GM19438 (cell line): ENCODE measurements at regions not wholly inside any gene's neighbourhood (a gene's known extent, or its start where the extent isn't known, plus 50 kb on each side); places are given as distances from the start of the nearest gene placed in this dataset.
"Not testable (repeated sequence)": the region's sequence is repeated elsewhere in the genome, so short reads cannot be mapped to it uniquely, and the experiment has no call there.

Experiments
- ATAC-seq: cut with Tn5 transposase; IDR thresholded peaks from one replicate; pipeline ENCODE4 v1.9.1; 2021; ENCODE audit warnings: low read depth; ENCODE audit not compliant: unreplicated experiment

- no peak for ATAC-seq
Observed at GRCh38 chr20:52448513-52449232, 257.1 kb upstream of the ZFP64 start.

- no peak for ATAC-seq
Observed at GRCh38 chr20:52447225-52447551, 255.6 kb upstream of the ZFP64 start.

- no peak for ATAC-seq
Observed at GRCh38 chr20:52446421-52447224, 255.0 kb upstream of the ZFP64 start.

DNA sequence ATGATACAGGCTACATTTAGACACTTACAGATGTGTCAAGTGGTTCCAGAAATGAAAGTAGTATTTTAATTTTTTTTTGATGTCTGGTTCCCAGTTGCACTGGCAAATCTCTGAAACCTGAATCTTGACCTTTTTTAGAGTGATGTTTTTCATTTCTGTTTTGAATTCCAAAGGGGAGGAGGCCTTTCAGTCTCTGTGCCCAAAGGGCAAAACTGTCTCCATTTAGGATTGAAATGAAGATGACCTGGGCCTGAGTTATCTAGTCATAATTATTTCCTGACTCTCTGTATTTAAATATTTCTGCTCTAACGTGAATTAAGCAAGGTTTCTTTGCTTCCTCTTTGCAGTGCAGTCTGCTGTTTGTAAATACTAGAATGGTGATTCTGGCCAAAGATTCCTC is 252.9 kb upstream of the ZFP64 start:
- no peak for ATAC-seq

DNA sequence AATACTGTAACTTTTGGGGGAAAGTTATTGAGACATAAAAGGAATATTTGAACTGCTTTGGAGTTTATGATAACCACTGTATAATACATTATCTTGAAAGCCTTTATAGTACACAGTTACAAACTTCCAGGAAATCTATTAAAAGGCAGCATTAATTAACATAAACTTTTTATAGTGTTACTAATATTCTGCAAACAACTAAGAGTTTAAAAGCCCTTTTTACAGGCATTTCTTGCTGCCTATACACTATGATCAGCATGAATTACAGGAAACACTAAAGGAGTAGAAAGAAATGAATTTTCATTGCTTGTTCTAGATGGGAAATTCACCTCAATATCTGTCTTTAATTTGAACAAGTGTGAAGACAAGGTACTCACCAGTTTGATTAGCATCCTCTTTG is 252.3 kb upstream of the ZFP64 start:
- ATAC-seq = no peak

DNA sequence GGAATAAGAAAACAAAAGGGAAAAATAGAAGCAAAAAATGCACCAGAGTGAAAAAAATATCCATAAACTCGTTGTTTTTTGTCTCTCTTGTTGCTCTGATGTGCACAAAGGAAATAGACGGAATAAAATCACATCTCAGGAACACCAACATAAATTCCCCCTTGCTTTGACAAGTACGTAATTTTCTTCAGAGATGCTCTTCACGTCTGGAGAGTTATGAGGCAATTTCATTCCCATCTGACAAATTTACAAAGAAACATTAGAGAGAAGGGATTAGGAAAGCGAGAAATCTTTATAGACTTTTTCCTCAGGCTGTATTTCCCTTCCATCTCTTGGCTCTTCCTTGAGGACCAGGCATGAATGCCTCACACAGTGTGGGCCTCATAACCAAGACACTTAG is 250.1 kb upstream of the ZFP64 start:
- ATAC-seq = no peak

DNA sequence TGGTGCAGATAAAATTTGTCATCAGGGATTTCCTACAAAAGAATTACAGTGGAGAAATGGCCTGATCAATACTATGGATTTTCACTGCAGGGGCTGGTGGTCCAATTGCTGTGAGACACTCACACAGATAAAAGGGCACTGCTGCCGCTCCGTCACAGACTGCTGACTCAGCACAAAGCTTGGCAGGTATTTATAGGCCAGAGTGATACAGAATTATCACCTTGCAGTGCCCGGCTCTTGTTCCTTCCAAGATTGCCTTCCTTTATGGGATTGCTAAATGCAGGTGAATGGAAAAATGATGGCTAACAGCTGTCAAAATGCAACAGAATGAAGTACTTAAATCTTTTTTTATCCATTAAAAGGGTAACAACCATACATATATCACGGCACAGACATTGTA is 247.8 kb upstream of the ZFP64 start:
- no peak for ATAC-seq

GRCh38 chr20:52438326-52438963 is 246.9 kb upstream of the ZFP64 start:
- no peak for ATAC-seq

DNA sequence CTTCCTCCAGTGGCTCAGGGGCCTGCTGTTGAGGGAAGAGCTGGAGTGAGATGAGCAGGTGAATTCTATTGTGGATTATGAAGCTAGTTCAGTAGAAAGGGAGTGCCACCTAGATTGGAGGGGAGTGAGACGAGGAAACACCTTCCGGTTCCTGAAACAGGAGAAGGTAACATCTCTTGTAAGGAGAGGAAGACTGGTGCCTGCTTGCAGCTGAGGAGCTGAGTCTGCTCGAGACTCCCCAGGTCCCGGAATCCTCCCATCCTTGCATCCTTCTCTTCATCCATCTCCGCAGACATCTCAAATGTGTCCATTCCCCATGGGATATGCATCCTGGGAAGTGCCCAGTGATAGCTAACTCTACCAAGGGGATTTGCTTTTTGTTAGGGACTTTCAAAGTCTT is 242.9 kb upstream of the ZFP64 start:
- no peak for ATAC-seq

DNA sequence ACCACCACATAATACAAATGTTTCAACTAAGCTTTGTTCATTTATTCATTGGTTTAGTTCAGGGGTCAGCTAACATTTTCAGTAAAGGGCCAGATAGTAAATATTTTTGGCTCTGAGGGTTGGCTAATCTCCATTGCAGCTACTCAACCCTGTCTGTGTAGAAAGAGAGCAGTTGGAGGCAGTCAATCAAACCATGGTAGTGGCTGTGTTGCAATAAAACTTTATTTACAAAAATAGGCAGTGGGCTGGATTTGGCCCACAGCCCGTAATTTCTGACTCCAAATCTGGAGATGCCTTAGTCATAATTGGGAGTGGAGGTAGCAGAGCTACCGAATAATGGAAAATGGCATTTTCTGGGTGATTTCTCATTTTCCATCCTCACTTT is 242.5 kb upstream of the ZFP64 start:
- ATAC-seq = no peak

DNA sequence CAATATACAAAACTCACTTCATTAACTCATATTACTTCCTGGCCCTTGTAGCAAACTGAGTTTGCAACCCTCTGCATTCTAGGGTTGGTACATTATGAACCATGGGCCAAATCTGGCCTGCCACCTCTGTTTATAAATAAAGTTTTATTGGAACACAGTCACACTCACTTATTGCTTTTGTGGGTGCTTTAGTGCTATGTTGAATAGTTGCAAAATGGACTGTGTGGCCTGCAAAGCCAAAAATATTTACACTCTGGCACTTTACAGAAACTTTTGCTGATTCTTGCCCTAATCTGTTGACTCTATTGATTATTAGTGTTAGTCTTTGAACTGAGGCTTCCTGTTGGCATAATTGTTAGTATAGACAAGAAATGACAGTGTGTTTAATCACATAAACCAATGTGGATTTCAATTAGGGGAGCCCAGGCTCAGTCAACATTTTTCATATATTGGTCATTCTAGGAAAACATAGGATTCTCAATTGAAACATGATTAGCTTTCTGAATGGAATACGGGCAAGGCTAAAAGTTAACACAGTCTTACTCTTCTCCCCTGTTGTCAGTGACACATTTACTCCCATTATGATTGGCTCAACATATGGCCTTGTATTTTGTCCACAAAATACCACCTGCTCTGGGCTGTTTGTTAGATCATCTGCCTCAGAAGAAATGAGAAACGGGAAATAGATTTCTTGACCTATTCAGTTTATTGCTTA is 241.9 kb upstream of the ZFP64 start:
- ATAC-seq = no peak

DNA sequence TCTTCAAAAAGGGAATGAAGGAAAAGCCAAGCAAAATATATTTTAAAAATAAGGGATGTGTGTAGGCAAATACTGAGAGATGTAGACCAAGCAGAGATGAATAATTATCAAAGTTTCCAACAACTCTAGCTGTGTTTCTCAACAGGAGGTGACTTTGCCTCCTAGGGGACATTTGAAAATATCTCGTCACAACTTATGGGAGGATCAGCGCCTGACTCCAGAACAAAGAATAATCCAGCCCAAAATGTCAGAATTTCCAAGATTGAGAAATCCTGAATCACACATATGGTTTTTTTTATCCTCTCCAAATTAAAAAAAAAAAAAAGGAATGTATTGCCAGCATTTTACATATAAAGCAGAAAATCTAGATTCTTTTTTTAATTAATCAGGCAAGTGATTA is 241.2 kb upstream of the ZFP64 start:
- no peak for ATAC-seq

DNA sequence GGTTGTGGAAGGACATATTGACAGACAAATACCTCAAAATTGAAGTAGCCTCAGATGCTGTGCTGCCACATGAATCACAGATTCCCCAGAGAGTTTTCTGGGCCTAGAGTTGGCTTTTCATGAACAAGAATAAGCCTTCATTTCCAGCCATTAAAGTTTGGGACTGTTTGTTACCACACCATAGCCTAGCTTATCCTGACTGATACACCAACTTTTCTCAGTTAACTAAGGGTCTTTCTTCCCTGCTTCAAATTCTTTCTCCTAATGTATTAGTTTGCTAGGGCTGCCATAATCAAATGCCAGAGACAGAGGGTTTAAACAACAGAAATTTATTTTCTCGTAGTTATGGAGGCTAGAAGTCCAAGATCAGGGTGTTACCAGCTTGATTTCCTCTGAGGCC is 237.4 kb upstream of the ZFP64 start:
- no peak for ATAC-seq

- no peak for ATAC-seq
Observed at GRCh38 chr20:52427960-52428359, 236.4 kb upstream of the ZFP64 start.

- ATAC-seq = no peak
Observed at GRCh38 chr20:52426856-52427255, 235.3 kb upstream of the ZFP64 start.

GRCh38 chr20:52425701-52426100 is 234.1 kb upstream of the ZFP64 start:
- no peak for ATAC-seq

GRCh38 chr20:52425253-52425652 is 233.7 kb upstream of the ZFP64 start:
- ATAC-seq = no peak

DNA sequence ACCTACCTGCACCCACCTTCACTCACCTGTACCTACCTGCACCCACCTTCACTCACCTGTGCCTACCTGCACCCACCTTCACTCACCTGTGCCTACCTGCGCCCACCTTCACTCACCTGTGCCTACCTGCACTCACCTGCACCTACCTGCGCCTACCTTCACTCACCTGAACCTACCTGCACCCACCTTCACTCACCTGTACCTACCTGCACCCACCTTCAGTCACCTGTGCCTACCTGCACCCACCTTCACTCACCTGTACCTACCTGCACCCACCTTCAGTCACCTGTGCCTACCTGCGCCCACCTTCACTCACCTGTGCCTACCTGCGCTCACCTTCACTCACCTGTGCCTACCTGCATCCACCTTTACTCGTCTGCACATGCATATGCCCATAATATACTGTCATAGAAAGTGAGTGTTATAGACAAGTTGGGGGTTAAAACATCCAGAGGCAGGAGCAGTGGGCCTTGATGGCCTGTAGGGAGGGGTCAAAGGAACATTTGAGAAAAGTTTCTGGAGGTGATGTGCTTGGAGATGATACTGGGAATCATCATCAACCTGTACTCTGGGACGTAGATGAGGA is 232.9 kb upstream of the ZFP64 start:
- not testable (repeated sequence) for ATAC-seq

DNA sequence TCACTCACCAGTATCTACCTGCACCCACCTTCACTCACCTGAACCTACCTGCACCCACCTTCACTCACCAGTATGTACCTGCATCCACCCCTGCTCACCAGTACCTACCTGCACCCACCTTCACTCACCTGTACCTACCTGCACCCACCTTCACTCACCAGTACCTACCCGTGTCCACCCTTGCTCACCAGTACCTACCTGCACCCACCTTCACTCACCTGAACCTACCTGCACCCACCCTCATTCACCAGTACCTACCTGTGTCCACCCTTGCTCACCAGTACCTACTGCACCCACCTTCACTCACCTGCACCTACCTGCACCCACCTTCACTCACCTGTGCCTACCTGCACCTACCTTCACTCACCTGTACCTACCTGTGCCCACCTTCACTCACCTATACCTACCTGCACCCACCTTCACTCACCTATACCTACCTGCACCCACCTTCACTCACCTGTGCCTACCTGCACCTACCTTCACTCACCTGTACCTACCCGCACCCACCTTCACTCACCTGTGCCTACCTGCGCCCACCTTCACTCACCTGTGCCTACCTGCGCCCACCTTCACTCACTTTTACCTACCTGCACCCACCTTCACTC is 232.1 kb upstream of the ZFP64 start:
- ATAC-seq = not testable (repeated sequence)

DNA sequence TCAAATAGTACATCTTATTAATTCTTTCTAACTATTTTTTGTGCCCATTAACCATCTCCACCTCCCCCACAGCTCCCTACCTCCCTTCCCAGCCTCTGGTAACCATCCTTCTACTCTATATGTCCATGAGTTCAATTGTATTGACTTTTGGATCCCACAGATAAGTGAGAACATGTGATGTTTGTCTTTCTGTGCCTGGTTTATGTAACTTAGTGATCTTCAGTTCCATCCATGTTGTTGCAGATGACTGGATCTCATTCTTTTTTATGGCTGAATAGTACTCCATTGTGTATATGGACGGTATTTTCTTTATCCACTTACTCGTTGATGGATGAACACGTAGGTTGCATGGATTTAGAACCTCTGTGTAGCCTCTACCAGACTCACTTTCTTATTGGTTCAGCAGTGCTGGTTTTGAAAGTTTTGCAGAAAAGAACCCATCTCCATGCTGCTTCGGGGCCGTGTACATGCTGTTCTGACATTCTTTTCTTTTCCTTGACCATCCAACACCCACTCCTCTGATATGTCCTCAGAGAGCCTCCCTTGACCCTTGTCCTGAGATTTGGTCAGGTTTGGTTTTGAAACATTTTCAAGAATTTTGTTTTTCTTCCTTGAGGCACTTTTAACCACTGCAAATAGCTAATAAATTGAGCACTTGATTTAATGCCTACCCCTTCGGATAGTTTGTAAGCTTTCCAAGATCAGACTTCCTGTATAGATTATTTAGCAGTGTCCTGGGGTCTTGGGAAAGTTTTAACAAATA is 231.2 kb upstream of the ZFP64 start:
- no peak for ATAC-seq
